ENCODE measurements at regions not wholly inside any gene's neighbourhood (a gene's known extent, or its start where the extent isn't known, plus 50 kb on each side); places are given as distances from the start of the nearest gene placed in this dataset.

GRCh38 chr12:25802143-25802542 is 156.3 kb upstream of the RASSF8 start:
- no peak for TF ChIP-seq HMGXB4 (CRISPR knock-in tag; IDR thresholded peaks at IDR 0.05)
- no peak for TF ChIP-seq E2F1 (CRISPR knock-in tag; IDR thresholded peaks at IDR 0.05)
- TF ChIP-seq MYBL2 (CRISPR knock-in tag; IDR thresholded peaks at IDR 0.05) = no peak
- TF ChIP-seq, protein P1, sequence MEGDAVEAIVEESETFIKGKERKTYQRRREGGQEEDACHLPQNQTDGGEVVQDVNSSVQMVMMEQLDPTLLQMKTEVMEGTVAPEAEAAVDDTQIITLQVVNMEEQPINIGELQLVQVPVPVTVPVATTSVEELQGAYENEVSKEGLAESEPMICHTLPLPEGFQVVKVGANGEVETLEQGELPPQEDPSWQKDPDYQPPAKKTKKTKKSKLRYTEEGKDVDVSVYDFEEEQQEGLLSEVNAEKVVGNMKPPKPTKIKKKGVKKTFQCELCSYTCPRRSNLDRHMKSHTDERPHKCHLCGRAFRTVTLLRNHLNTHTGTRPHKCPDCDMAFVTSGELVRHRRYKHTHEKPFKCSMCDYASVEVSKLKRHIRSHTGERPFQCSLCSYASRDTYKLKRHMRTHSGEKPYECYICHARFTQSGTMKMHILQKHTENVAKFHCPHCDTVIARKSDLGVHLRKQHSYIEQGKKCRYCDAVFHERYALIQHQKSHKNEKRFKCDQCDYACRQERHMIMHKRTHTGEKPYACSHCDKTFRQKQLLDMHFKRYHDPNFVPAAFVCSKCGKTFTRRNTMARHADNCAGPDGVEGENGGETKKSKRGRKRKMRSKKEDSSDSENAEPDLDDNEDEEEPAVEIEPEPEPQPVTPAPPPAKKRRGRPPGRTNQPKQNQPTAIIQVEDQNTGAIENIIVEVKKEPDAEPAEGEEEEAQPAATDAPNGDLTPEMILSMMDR (IDR thresholded peaks at IDR 0.05) = no peak
- TF ChIP-seq TCF7 (CRISPR knock-in tag; IDR thresholded peaks at IDR 0.05; ENCODE audit: low read depth) = no peak
- no peak for TF ChIP-seq USF1 (CRISPR knock-in tag; IDR thresholded peaks at IDR 0.05)
